ENCODE measurements at regions not wholly inside any gene's neighbourhood (a gene's known extent, or its start where the extent isn't known, plus 50 kb on each side); places are given as distances from the start of the nearest gene placed in this dataset.
A peak's percentile ranks its signal among the peaks of the same experiment; 100 is the strongest.

GRCh38 chr3:45277636-45278035 lies 51.5 kb upstream of the TMEM158 start:
- DNase-seq (ENCODE audit: low read depth) = no peak
- FAIRE-seq = no peak
- no peak for TF ChIP-seq EZH2 (IDR thresholded peaks at IDR 0.05; ENCODE audit: insufficient read depth, low read length)
- TF ChIP-seq CTCF (IDR thresholded peaks at IDR 0.05; ENCODE audit: insufficient read depth, low read depth, low read length) = no peak

GRCh38 chr3:45280232-45280631 lies 54.1 kb upstream of the TMEM158 start:
- no peak overlapping the region for H3K4me3 Mint-ChIP-seq (ENCODE audit: unreplicated experiment)
- no peak for TF ChIP-seq EZH2 (IDR thresholded peaks at IDR 0.05; ENCODE audit: insufficient read depth, low read length)
- no peak for TF ChIP-seq CTCF (IDR thresholded peaks at IDR 0.05; ENCODE audit: insufficient read depth, low read depth, low read length)
- peaks cover 2% of the 10 kb centered on the region for H3K27me3 Mint-ChIP-seq (ENCODE audit: low read depth, unreplicated experiment)
- no peak overlapping the region for H3K4me2 ChIP-seq (ENCODE audit: low read length)
- no peak overlapping the region for H3K4me3 ChIP-seq (ENCODE audit: insufficient read depth, low read depth, low read length)
- H2AFZ ChIP-seq (ENCODE audit: low read depth, low read length) = no peak overlapping the region
- H3K79me2 ChIP-seq (ENCODE audit: insufficient read depth, low read length) = no peaks in the 10 kb centered on the region
- peak; percentile 20 for FAIRE-seq
- H3K27ac ChIP-seq (ENCODE audit: low read depth, low read length) = no peak overlapping the region
- no peaks in the 10 kb centered on the region for H3K9me3 ChIP-seq (ENCODE audit: insufficient read depth, low read depth, low read length)
- H3K4me1 ChIP-seq (ENCODE audit: insufficient read depth, low read length) = no peaks in the 10 kb centered on the region
- H3K27me3 ChIP-seq (ENCODE audit: insufficient read depth, low read length) = peaks cover 2% of the 10 kb centered on the region
- no peaks in the 10 kb centered on the region for H3K36me3 ChIP-seq (ENCODE audit: insufficient read depth, low read length)
- H3K36me3 Mint-ChIP-seq (ENCODE audit: low read depth, unreplicated experiment) = no peaks in the 10 kb centered on the region
- H3K9ac ChIP-seq (ENCODE audit: low read length) = no peak overlapping the region
- no peak for DNase-seq (ENCODE audit: low read depth)
- H3K27ac Mint-ChIP-seq (ENCODE audit: unreplicated experiment) = no peak overlapping the region
- no peaks in the 10 kb centered on the region for H4K20me1 ChIP-seq (ENCODE audit: insufficient read depth, low read length)
- no peaks in the 10 kb centered on the region for H3K4me1 Mint-ChIP-seq (ENCODE audit: low read depth, unreplicated experiment)
- H3K9me3 Mint-ChIP-seq (ENCODE audit: unreplicated experiment) = peaks cover 15% of the 10 kb centered on the region

More at GRCh38 chr3:45277636-45278035, 51.5 kb upstream of the TMEM158 start:
- Histone ChIP-seq H3K27ac (ENCODE audit: low read depth, low read length) (no peak overlapping the region), H4K20me1 (ENCODE audit: insufficient read depth, low read length) (no peaks in the 10 kb centered on the region), H3K79me2 (ENCODE audit: insufficient read depth, low read length) (no peaks in the 10 kb centered on the region), H3K36me3 (ENCODE audit: insufficient read depth, low read length) (no peaks in the 10 kb centered on the region), H3K9me3 (ENCODE audit: insufficient read depth, low read depth, low read length) (no peaks in the 10 kb centered on the region), H3K4me1 (ENCODE audit: insufficient read depth, low read length) (no peaks in the 10 kb centered on the region), H3K4me2 (ENCODE audit: low read length) (no peak overlapping the region), H2AFZ (ENCODE audit: low read depth, low read length) (no peak overlapping the region), H3K27me3 (ENCODE audit: insufficient read depth, low read length) (no peaks in the 10 kb centered on the region), H3K9ac (ENCODE audit: low read length) (no peak overlapping the region), H3K4me3 (ENCODE audit: insufficient read depth, low read depth, low read length) (no peak overlapping the region)
- Mint-ChIP-seq H3K27ac (ENCODE audit: unreplicated experiment) (no peak overlapping the region), H3K36me3 (ENCODE audit: low read depth, unreplicated experiment) (no peaks in the 10 kb centered on the region), H3K4me1 (ENCODE audit: low read depth, unreplicated experiment) (peaks cover 10% of the 10 kb centered on the region), H3K4me3 (ENCODE audit: unreplicated experiment) (no peak overlapping the region), H3K27me3 (ENCODE audit: low read depth, unreplicated experiment) (peaks cover 2% of the 10 kb centered on the region), H3K9me3 (ENCODE audit: unreplicated experiment) (peaks cover 18% of the 10 kb centered on the region)

GRCh38 chr3:45280971-45281370 lies 54.9 kb upstream of the TMEM158 start:
- Mint-ChIP-seq H3K4me1 (ENCODE audit: low read depth, unreplicated experiment) (no peaks in the 10 kb centered on the region), H3K27me3 (ENCODE audit: low read depth, unreplicated experiment) (peaks cover 4% of the 10 kb centered on the region), H3K9me3 (ENCODE audit: unreplicated experiment) (peaks cover 12% of the 10 kb centered on the region), H3K27ac (ENCODE audit: unreplicated experiment) (no peak overlapping the region), H3K36me3 (ENCODE audit: low read depth, unreplicated experiment) (no peaks in the 10 kb centered on the region), H3K4me3 (ENCODE audit: unreplicated experiment) (no peak overlapping the region)
- DNase-seq (ENCODE audit: low read depth) (no peak), FAIRE-seq (no peak)
- Histone ChIP-seq H3K4me1 (ENCODE audit: insufficient read depth, low read length) (no peaks in the 10 kb centered on the region), H4K20me1 (ENCODE audit: insufficient read depth, low read length) (no peaks in the 10 kb centered on the region), H2AFZ (ENCODE audit: low read depth, low read length) (no peak overlapping the region), H3K79me2 (ENCODE audit: insufficient read depth, low read length) (no peaks in the 10 kb centered on the region), H3K27me3 (ENCODE audit: insufficient read depth, low read length) (peaks cover 8% of the 10 kb centered on the region), H3K4me2 (ENCODE audit: low read length) (no peak overlapping the region), H3K27ac (ENCODE audit: low read depth, low read length) (no peak overlapping the region), H3K36me3 (ENCODE audit: insufficient read depth, low read length) (no peaks in the 10 kb centered on the region), H3K9me3 (ENCODE audit: insufficient read depth, low read depth, low read length) (no peaks in the 10 kb centered on the region), H3K4me3 (ENCODE audit: insufficient read depth, low read depth, low read length) (no peak overlapping the region), H3K9ac (ENCODE audit: low read length) (no peak overlapping the region)
- TF ChIP-seq EZH2 (IDR thresholded peaks at IDR 0.05; ENCODE audit: insufficient read depth, low read length) (no peak), CTCF (IDR thresholded peaks at IDR 0.05; ENCODE audit: insufficient read depth, low read depth, low read length) (no peak)

Data from astrocyte (in vitro differentiated cells and primary cell).